Upper lobe of left lung (tissue), 6 donors: ENCODE measurements at regions not wholly inside any gene's neighbourhood (a gene's known extent, or its start where the extent isn't known, plus 50 kb on each side); places are given as distances from the start of the nearest gene placed in this dataset.
"Not testable (repeated sequence)": the region's sequence is repeated elsewhere in the genome, so short reads cannot be mapped to it uniquely, and the experiment has no call there.

Source experiments
- ATAC-seq, 2 donors: fragments of 200-7000 bp; cut with Tn5 transposase; one replicate each; pipeline ENCODE4 v1.9.1; 2022; ENCODE audit warnings: mild to moderate bottlenecking in 2 of 2, moderate library complexity in 2 of 2; ENCODE audit not compliant: low FRiP score in 2 of 2
- DNase-seq, 2 donors: peaks; one replicate each; pipeline ENCODE4 v3.0.0-alpha.2; 2019 to 2020
- H3K27ac ChIP-seq, 4 donors: fragments of 200-600 bp; sonication (generic); one replicate each; pipeline ENCODE4 v1.5.1; 2016 to 2019
- H3K27me3 ChIP-seq, 4 donors: fragments of 200-600 bp; sonication (generic); one replicate each; pipeline ENCODE4 v1.5.1; 2017 to 2019
- H3K36me3 ChIP-seq, 4 donors: fragments of 200-600 bp; sonication (generic); one replicate each; pipeline ENCODE4 v1.5.1; 2016 to 2019
- H3K4me1 ChIP-seq, 4 donors: fragments of 200-600 bp; sonication (generic); one replicate each; pipeline ENCODE4 v1.5.1; 2018 to 2019
- H3K4me3 ChIP-seq, 4 donors: fragments of 200-600 bp; sonication (generic); one replicate each; pipeline ENCODE4 v1.5.1; 2017 to 2019; ENCODE audit warnings: mild to moderate bottlenecking in 2 of 4, moderate library complexity in 1 of 4
- H3K9me3 ChIP-seq, 4 donors: fragments of 200-600 bp; sonication (generic); one replicate each; pipeline ENCODE4 v1.5.1; 2018 to 2019
- EP300 ChIP-seq, 4 donors: sonication (generic); formaldehyde crosslinking; IDR thresholded peaks; one replicate each; pipeline ENCODE4 v1.5.1; 2017; ENCODE audit warnings: antibody characterized with exemption in 4 of 4, control low read depth in 2 of 4
- POLR2A ChIP-seq, 4 donors: fragments of 450-650 bp; IDR thresholded peaks; one replicate each; pipeline ENCODE4 v1.5.1; 2016 to 2017; ENCODE audit warnings: antibody characterized with exemption in 4 of 4, mild to moderate bottlenecking in 2 of 4
- POLR2AphosphoS5 ChIP-seq, 2 donors: sonication (generic); formaldehyde crosslinking; IDR thresholded peaks; one replicate each; pipeline ENCODE4 v1.5.1; 2017; ENCODE audit warnings: antibody characterized with exemption in 2 of 2
- WGBS, 2 donors: methylation state at CpG; one replicate each; pipeline ENCODE4 v1.1.5; 2017 to 2018; 5-methylcytosine and 5-hydroxymethylcytosine counted together
- TF ChIP-seq, protein P1 (sequence below), 6 experiments: fragments of 450-650 bp in 4 of 6; fragments of 200-600 bp in 2 of 6; sonication (generic) in 2 of 6; IDR thresholded peaks; one replicate each; pipeline ENCODE4 v1.5.1; 2016 to 2019; ENCODE audit warnings: antibody characterized with exemption in 6 of 6
- donor health status: DM: no; HTN: no; CAD: no; lungs with moderate emphysema.
- donor health status: DM: no; HTN: yes; CAD: no; lungs with severe emphysema.

DNA sequence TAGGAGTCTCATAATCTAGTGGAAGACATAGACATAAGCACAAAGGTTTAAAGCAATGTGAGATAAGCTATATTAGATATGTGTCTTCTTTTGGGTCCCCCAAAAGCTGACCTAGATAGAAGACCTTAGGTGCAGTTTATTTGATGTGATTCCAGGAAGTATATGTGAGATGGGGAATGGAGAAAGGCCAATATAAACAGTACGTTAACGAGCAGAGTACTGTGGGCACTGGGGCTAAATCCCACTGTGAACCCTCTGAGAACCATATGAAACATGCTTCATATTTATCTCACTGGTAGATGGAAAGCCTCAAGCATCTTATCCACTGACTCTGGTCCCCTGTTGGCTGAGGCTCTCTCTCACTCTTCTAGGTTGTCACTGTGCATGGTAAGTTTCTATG lies 62.6 kb upstream of the ZC3H15 start:
- no peaks in the 10 kb centered on the region for H3K36me3 ChIP-seq
- DNase-seq (no peak), ATAC-seq (no peak)
- no peaks in the 10 kb centered on the region for H3K27me3 ChIP-seq
- TF ChIP-seq, protein P1, sequence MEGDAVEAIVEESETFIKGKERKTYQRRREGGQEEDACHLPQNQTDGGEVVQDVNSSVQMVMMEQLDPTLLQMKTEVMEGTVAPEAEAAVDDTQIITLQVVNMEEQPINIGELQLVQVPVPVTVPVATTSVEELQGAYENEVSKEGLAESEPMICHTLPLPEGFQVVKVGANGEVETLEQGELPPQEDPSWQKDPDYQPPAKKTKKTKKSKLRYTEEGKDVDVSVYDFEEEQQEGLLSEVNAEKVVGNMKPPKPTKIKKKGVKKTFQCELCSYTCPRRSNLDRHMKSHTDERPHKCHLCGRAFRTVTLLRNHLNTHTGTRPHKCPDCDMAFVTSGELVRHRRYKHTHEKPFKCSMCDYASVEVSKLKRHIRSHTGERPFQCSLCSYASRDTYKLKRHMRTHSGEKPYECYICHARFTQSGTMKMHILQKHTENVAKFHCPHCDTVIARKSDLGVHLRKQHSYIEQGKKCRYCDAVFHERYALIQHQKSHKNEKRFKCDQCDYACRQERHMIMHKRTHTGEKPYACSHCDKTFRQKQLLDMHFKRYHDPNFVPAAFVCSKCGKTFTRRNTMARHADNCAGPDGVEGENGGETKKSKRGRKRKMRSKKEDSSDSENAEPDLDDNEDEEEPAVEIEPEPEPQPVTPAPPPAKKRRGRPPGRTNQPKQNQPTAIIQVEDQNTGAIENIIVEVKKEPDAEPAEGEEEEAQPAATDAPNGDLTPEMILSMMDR (IDR thresholded peaks at IDR 0.05): no peak
- TF ChIP-seq POLR2AphosphoS5 (IDR thresholded peaks at IDR 0.05): no peak
- TF ChIP-seq POLR2A (IDR thresholded peaks at IDR 0.05): no peak
- TF ChIP-seq EP300 (IDR thresholded peaks at IDR 0.05): no peak
- peaks cover 0 to 7% (median 3%) of the 10 kb centered on the region in 4 donors for H3K4me1 ChIP-seq
- H3K4me3 ChIP-seq: no peak overlapping the region
- WGBS, 2 donors: 76 to 77% methylated on average over 2 of the region's 2 CpGs
- H3K27ac ChIP-seq: no peak overlapping the region
- H3K9me3 ChIP-seq: no peaks in the 10 kb centered on the region

- TF ChIP-seq EP300 (IDR thresholded peaks at IDR 0.05): no peak
- TF ChIP-seq POLR2A (IDR thresholded peaks at IDR 0.05): no peak
- TF ChIP-seq POLR2AphosphoS5 (IDR thresholded peaks at IDR 0.05): no peak
- TF ChIP-seq, protein P1 (IDR thresholded peaks at IDR 0.05): no peak
- no peak for ATAC-seq
These were observed 61.8 kb upstream of the ZC3H15 start for GRCh38 chr2:186424265-186424664.

DNA sequence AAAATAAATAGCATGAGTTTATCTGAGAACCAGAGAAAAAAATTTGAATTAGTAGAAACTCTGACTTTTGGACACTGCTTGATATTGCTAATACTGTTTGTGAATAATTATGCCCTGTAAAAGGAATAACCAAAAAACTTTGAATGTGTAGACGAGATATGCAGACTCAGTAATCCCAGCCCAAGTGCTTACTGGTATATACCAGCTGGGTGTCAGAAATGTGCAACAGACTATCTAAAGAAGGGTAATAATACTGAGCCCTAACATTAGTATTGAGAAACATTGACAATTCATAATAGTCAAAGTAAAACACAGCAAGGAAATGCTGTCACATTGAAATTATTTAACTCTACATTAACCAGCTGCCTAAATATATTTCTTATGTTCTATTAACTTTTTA lies 60.5 kb upstream of the ZC3H15 start:
- DNase-seq (no peak), ATAC-seq (no peak)
- Histone ChIP-seq H3K4me1 (peaks cover 0 to 7% (median 3%) of the 10 kb centered on the region in 4 donors), H3K27ac (no peak overlapping the region), H3K4me3 (no peak overlapping the region), H3K36me3 (no peaks in the 10 kb centered on the region), H3K9me3 (no peaks in the 10 kb centered on the region), H3K27me3 (no peaks in the 10 kb centered on the region)
- 79 to 88% methylated on average over 1 of the region's 1 CpG for WGBS, 2 donors
- no peak for TF ChIP-seq POLR2A (IDR thresholded peaks at IDR 0.05)
- TF ChIP-seq POLR2AphosphoS5 (IDR thresholded peaks at IDR 0.05): no peak
- TF ChIP-seq EP300 (IDR thresholded peaks at IDR 0.05): no peak
- TF ChIP-seq, protein P1 (IDR thresholded peaks at IDR 0.05): no peak

More at GRCh38 chr2:186424265-186424664, 61.8 kb upstream of the ZC3H15 start:
- no peaks in the 10 kb centered on the region for H3K36me3 ChIP-seq
- no peaks in the 10 kb centered on the region for H3K9me3 ChIP-seq
- no peak overlapping the region for H3K4me3 ChIP-seq
- no peak for DNase-seq
- H3K4me1 ChIP-seq: peaks cover 0 to 7% (median 3%) of the 10 kb centered on the region in 4 donors
- no peak overlapping the region for H3K27ac ChIP-seq
- 71 to 81% methylated on average over 2 of the region's 2 CpGs for WGBS, 2 donors
- no peaks in the 10 kb centered on the region for H3K27me3 ChIP-seq

- H3K36me3 ChIP-seq: no peaks in the 10 kb centered on the region
- no peak overlapping the region for H3K27ac ChIP-seq
- peaks cover 0 to 7% (median 3%) of the 10 kb centered on the region in 4 donors for H3K4me1 ChIP-seq
- no peaks in the 10 kb centered on the region for H3K9me3 ChIP-seq
- ATAC-seq: no peak
- no peak for TF ChIP-seq POLR2A (IDR thresholded peaks at IDR 0.05)
- no peak for TF ChIP-seq EP300 (IDR thresholded peaks at IDR 0.05)
- no peak for TF ChIP-seq POLR2AphosphoS5 (IDR thresholded peaks at IDR 0.05)
- TF ChIP-seq, protein P1 (IDR thresholded peaks at IDR 0.05): no peak
- H3K27me3 ChIP-seq: no peaks in the 10 kb centered on the region
- 46 to 54% methylated on average over 3 of the region's 3 CpGs for WGBS, 2 donors
- H3K4me3 ChIP-seq: no peak overlapping the region
- DNase-seq: no peak
These were observed 59.7 kb upstream of the ZC3H15 start for GRCh38 chr2:186426153-186427016.

- H3K27ac ChIP-seq, H3K27me3 ChIP-seq, DNase-seq, H3K36me3 ChIP-seq, H3K4me3 ChIP-seq, H3K4me1 ChIP-seq, ATAC-seq, H3K9me3 ChIP-seq: not testable (repeated sequence)
- WGBS, 2 donors: 70 to 72% methylated on average over 3 of the region's 3 CpGs
These were observed 59.1 kb upstream of the ZC3H15 start for GRCh38 chr2:186427017-186427350.
